ENCODE measurements at regions not wholly inside any gene's neighbourhood (a gene's known extent, or its start where the extent isn't known, plus 50 kb on each side); places are given as distances from the start of the nearest gene placed in this dataset.

DNA sequence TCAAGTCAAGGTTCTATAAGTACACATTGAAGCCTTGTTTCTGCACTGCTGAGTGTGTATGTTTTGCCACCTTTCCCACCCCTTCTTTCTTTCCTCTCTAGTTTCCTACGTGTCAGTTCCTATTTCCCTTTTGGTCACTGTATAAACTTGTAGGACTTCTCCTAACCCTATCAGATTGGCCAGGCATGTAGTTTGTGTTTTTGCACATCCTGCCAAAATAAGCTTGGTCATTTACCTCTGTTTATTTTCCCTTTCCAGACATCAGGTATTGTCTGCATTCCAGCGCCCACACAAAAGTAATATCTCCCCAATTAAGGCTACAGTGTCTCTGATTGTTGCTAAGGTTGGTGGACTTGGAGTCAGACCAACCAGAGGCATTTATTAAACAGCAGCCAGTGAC is 252.9 kb upstream of the MPDZ start:
- TF ChIP-seq, protein P1, sequence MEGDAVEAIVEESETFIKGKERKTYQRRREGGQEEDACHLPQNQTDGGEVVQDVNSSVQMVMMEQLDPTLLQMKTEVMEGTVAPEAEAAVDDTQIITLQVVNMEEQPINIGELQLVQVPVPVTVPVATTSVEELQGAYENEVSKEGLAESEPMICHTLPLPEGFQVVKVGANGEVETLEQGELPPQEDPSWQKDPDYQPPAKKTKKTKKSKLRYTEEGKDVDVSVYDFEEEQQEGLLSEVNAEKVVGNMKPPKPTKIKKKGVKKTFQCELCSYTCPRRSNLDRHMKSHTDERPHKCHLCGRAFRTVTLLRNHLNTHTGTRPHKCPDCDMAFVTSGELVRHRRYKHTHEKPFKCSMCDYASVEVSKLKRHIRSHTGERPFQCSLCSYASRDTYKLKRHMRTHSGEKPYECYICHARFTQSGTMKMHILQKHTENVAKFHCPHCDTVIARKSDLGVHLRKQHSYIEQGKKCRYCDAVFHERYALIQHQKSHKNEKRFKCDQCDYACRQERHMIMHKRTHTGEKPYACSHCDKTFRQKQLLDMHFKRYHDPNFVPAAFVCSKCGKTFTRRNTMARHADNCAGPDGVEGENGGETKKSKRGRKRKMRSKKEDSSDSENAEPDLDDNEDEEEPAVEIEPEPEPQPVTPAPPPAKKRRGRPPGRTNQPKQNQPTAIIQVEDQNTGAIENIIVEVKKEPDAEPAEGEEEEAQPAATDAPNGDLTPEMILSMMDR (conservative IDR thresholded peaks at IDR 0.05; ENCODE audit: low read depth, low read length), result no peak
- H3K4me3 ChIP-seq (ENCODE audit: low read depth, low read length), result no peak overlapping the region
- no peak for DNase-seq (ENCODE audit: low read depth)

DNA sequence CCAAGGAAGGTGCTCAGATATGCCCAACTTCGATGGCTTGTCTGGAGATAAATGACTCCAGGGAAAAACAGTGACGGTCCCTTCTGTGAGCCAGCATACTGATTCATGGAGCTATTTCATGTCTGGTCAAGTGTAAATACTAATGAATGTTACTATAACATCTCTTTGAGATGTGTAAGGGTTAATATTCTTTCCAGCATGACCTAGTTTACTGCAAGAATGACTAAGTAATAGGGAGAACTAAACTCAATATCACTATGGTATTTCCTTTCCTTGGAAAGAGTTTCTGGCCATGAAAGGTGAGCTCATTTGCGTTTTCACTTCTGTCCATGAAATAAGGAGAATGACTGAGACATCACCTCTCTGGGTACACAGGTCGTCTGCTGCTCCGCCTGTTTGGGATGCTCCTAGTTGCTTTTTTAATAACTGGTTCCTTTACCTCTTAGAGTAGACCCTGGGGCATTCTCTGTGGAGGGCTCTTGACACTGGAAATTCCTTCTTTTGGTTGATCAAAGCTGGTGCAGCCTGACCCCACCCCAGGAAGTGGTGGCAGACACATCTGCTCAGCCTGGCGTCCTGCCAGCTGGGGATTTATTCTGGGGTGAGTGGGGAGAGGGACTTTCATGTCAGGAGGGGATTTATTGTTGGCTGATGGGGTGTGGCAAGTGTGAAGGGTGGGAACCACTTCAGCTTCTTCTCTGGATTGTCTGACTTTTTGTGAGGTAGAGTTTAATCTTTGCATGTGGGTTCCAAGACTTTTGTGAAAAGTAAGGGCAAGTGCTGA is 250.0 kb upstream of the MPDZ start:
- TF ChIP-seq, protein P1 (conservative IDR thresholded peaks at IDR 0.05; ENCODE audit: low read depth, low read length), result no peak
- no peak for DNase-seq (ENCODE audit: low read depth)
- no peak overlapping the region for H3K4me3 ChIP-seq (ENCODE audit: low read depth, low read length)

DNA sequence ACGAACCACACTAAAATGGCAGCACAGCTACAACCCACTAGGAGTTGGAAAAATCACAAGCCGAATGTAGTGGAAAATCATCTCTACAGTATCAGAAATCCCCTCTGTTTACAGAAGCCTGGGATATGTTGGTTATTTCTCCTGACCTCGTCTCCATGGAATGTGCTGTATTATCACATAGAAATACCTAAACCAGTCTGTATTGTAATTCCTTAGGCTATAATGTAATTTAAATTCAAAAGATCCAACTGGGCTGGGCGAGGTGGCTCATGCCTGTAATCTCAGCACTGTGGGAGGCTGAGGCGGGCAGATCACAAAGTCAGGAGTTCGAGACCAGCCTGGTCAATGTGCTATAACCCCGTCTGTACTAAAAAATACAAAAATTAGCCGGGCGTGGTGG is 244.8 kb upstream of the MPDZ start:
- DNase-seq (ENCODE audit: low read depth), result peak; percentile 39
- TF ChIP-seq, protein P1 (conservative IDR thresholded peaks at IDR 0.05; ENCODE audit: low read depth, low read length), result no peak
- no peak overlapping the region for H3K4me3 ChIP-seq (ENCODE audit: low read depth, low read length)

DNA sequence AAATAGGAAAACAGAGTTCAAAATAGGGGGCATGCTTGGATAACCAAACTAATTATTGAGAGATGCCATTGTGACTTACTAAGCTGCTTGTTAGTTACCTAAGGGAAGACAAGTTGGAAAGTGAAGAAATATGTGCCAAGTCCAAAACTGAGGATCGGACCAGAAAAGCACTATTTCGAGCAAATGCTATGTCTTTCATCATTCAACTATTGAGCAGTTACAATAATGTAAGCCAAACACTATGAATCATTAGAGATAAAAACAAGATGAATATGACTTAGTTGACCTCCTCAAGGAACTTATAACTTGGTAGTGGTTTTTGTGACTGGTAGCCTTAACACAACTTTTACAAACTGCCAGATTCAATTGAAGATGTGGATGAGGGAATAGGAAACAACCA is 240.6 kb upstream of the MPDZ start:
- no peak overlapping the region for H3K4me3 ChIP-seq (ENCODE audit: low read depth, low read length)
- no peak for DNase-seq (ENCODE audit: low read depth)
- TF ChIP-seq, protein P1 (conservative IDR thresholded peaks at IDR 0.05; ENCODE audit: low read depth, low read length), result no peak

DNA sequence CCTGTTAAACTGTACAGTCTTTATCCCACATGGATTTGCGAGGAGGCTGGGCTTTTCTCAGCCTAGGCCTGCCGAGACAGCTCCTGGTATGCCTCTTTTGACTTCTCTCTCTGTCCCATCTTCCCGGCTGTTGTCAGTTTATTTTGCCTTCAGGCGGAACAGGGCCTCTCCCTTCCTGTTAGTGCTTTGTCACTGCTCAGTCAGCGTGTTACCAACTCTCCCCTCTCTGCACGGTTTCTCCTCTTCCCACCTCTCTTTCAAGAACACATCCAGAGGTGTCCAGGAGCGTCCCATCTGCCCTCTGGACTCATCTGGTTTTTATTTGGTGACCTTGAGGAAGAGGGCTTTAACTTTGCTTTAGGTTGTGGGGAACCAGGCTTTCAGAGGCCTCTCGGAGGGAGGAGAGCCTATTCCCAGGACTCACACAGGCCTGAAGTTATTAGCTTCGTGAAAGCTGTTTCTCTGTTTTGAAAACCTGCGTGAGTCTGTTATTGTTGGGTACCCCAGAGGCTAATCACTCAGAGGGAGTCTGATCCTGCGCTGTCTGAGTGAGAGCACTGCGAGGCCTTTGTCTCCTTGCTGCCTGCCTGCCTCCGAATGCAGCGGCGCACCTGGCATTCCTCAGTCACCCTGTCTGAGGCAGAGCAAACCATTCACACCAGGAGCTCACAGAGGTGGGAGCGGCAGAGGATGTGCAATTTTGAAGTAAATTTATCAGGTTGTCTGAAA is 234.4 kb upstream of the MPDZ start:
- DNase-seq (ENCODE audit: low read depth), result peak; percentile 43
- no peak overlapping the region for H3K4me3 ChIP-seq (ENCODE audit: low read depth, low read length)
- TF ChIP-seq, protein P1 (conservative IDR thresholded peaks at IDR 0.05; ENCODE audit: low read depth, low read length), result no peak

DNA sequence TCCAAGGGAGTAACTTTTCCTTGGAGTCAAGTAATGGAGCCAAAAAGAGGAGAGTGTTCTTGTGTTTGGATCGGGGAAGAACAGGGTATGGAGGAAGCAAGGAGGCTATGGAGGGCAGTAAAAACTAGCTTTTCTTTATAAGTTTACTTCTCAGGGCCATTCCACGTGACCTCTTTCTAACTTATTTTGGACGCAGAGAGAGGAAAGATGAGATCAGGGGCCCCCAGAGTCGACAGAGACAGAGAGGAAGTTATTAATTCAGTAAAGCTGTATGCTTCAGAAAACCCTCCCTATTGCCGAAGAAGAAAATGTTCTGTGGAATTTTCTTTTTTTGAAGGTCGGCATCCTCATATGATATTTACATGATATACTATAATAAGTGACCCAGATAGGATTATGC is 233.8 kb upstream of the MPDZ start:
- peak; percentile 38 for DNase-seq (ENCODE audit: low read depth)
- TF ChIP-seq, protein P1 (conservative IDR thresholded peaks at IDR 0.05; ENCODE audit: low read depth, low read length), result no peak

More for the DNA sequence above, 233.8 kb upstream of the MPDZ start:
- no peak overlapping the region for H3K4me3 ChIP-seq (ENCODE audit: low read depth, low read length)

Data from choroid plexus epithelial cell (primary cell).